Erythroblast (primary cell): ENCODE measurements at regions not wholly inside any gene's neighbourhood (a gene's known extent, or its start where the extent isn't known, plus 50 kb on each side); places are given as distances from the start of the nearest gene placed in this dataset.

Experiments used
- GATA1 ChIP-seq: IDR thresholded peaks from 2 replicates; pipeline ENCODE4 v1.6.1; 2011; ENCODE audit warnings: low read depth, mild to moderate bottlenecking, control low read depth, low read length, moderate library complexity
- POLR2A ChIP-seq: IDR thresholded peaks from 2 replicates; pipeline ENCODE4 v1.6.1; 2011; ENCODE audit warnings: mild to moderate bottlenecking, low read length

DNA sequence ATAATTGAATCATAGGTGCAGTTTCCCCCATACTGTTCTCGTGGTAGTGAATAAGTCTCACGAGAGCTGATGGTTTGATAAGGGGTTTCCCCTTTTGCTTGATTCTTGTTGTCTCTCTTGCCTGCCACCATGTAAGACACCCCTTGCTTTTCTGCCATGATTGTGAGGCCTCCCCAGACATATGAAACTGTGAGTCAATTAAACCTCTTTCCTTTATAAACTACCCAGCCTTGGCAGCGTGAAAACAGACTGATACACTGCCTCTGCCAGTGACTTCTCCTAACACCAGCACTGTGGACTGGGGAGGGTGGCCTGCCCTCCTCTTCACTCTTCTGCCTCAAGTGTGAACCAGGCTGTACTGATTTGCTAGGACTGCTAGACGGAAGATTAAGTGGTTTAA, 108.6 kb downstream of the RAB11FIP2 start:
- TF ChIP-seq POLR2A: no peak
- TF ChIP-seq GATA1: no peak
